ENCODE measurements at regions not wholly inside any gene's neighbourhood (a gene's known extent, or its start where the extent isn't known, plus 50 kb on each side); places are given as distances from the start of the nearest gene placed in this dataset.

- peak; percentile 35 for DNase-seq
Measured at GRCh38 chr2:234691968-234692955, 195.4 kb upstream of the ARL4C start.

- DNase-seq: no peak
Measured at GRCh38 chr2:234691214-234691575, 194.3 kb upstream of the ARL4C start.

- peak; percentile 100 for DNase-seq
Measured at GRCh38 chr2:234690569-234691213, 193.8 kb upstream of the ARL4C start.

- no peak for DNase-seq
Measured at GRCh38 chr2:234689911-234690379, 193.1 kb upstream of the ARL4C start.

- DNase-seq: no peak
Measured at GRCh38 chr2:234687718-234688475, 191.0 kb upstream of the ARL4C start.

- no peak for DNase-seq
Measured at GRCh38 chr2:234686088-234686890, 189.4 kb upstream of the ARL4C start.

GRCh38 chr2:234684466-234684865 is 187.6 kb upstream of the ARL4C start:
- no peak for DNase-seq

GRCh38 chr2:234683950-234684349 is 187.1 kb upstream of the ARL4C start:
- no peak for DNase-seq

- DNase-seq: no peak
Measured at GRCh38 chr2:234682492-234683228, 185.8 kb upstream of the ARL4C start.

GRCh38 chr2:234680688-234681619 is 184.1 kb upstream of the ARL4C start:
- peak; percentile 84 for DNase-seq

- DNase-seq: no peak
Measured at GRCh38 chr2:234679741-234680687, 183.1 kb upstream of the ARL4C start.

GRCh38 chr2:234679301-234679740 is 182.4 kb upstream of the ARL4C start:
- no peak for DNase-seq

- DNase-seq: no peak
Measured at GRCh38 chr2:234678711-234679110, 181.8 kb upstream of the ARL4C start.

- DNase-seq: no peak
Measured at GRCh38 chr2:234677758-234678538, 181.1 kb upstream of the ARL4C start.

- DNase-seq: no peak
Measured at GRCh38 chr2:234676783-234677450, 180.0 kb upstream of the ARL4C start.

- DNase-seq: peak; percentile 97
Measured at GRCh38 chr2:234676109-234676782, 179.4 kb upstream of the ARL4C start.

GRCh38 chr2:234674781-234675201 is 177.9 kb upstream of the ARL4C start:
- no peak for DNase-seq

Measured in NCI-H2081 treated with DMSO at 0.1 percent for 48 hours (cell line).